ENCODE measurements at regions not wholly inside any gene's neighbourhood (a gene's known extent, or its start where the extent isn't known, plus 50 kb on each side); places are given as distances from the start of the nearest gene placed in this dataset.
"Not testable (repeated sequence)": the region's sequence is repeated elsewhere in the genome, so short reads cannot be mapped to it uniquely, and the experiment has no call there.

DNA sequence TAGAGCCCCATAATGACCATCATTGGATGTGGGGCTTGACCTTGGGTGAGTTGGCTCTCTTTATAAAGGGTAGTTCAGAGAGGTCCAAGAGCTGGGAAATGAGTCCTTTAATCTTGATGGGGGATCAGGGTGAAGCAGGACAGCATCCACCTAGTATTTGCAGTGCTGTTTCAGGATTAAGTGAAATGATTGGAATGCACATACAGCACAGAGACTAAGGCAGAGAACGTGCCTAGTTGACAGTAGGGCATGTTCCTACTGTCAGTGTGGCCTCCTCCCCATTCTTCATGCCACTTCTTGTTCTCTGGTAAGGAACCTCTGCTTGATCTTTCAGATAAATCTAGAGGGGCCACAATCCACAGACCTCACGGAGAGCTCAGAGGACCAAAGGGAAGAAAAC, 78.9 kb downstream of the TRIM43 start:
- TF ChIP-seq, protein P1, sequence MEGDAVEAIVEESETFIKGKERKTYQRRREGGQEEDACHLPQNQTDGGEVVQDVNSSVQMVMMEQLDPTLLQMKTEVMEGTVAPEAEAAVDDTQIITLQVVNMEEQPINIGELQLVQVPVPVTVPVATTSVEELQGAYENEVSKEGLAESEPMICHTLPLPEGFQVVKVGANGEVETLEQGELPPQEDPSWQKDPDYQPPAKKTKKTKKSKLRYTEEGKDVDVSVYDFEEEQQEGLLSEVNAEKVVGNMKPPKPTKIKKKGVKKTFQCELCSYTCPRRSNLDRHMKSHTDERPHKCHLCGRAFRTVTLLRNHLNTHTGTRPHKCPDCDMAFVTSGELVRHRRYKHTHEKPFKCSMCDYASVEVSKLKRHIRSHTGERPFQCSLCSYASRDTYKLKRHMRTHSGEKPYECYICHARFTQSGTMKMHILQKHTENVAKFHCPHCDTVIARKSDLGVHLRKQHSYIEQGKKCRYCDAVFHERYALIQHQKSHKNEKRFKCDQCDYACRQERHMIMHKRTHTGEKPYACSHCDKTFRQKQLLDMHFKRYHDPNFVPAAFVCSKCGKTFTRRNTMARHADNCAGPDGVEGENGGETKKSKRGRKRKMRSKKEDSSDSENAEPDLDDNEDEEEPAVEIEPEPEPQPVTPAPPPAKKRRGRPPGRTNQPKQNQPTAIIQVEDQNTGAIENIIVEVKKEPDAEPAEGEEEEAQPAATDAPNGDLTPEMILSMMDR (conservative IDR thresholded peaks at IDR 0.05; ENCODE audit: low read depth, low read length) = no peak
- H3K4me3 ChIP-seq (ENCODE audit: low read depth, low read length) = no peak overlapping the region
- no peak for DNase-seq (ENCODE audit: low read depth)

DNA sequence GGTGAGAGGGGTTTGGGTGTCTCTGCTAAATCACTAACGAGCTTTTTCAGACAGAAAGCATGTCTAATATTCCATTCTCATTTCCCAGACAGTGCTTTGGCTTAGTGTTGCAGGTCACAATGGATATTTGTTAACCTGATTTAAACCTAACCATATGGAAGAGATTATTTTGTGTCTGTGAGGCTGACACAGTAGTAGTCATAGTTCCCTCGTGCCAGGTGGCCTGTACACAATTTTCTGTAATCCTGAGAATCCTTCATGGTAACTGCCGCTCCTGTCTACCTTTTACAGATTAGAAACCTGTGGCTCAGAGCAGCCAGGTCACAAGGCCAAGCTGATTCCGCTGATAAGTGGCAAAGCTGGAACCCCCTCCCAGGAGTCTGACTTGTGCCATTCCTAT, 79.4 kb downstream of the TRIM43 start:
- not testable (repeated sequence) for DNase-seq (ENCODE audit: low read depth); H3K4me3 ChIP-seq (ENCODE audit: low read depth, low read length)

DNA sequence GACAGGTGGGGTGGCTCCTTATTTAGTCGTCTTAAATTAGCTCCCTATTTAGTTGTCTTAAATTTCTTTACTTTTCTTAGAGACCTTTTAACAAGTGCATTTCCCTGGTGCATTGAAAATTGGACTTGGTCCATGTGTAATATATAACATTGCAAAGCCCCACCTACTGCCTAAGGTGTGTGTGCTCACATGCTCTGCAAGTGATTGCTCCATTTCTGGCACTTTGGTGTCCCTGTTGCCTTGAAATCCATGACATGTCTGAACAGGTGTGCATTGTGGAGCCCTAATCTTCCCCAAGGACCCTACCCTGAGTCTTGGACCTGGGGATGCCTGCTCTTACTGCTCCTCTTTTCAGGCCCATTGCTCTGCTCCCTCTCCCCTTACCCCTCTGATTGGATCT, 80.2 kb downstream of the TRIM43 start:
- H3K4me3 ChIP-seq (ENCODE audit: low read depth, low read length); DNase-seq (ENCODE audit: low read depth): not testable (repeated sequence)

DNA sequence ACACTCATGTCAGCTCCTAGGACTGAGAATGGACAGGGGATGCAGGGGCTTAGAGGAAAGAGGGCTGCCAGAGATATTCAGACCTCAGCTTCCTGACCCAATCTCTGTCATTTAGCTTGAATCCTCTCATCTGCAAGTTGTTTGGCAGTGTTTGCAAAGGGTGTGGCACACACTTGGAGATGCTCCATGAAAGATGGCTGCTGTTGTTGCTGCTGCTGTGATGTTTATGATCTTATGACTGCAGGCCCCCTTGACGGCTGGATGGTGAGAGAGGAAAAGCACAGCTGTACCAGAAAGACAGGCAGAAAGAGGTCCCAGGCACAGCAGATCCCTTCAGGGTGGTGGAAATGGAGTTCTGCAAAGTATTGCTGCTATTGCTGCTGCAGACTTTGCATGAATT, 80.7 kb downstream of the TRIM43 start:
- DNase-seq (ENCODE audit: low read depth); H3K4me3 ChIP-seq (ENCODE audit: low read depth, low read length): not testable (repeated sequence)

DNA sequence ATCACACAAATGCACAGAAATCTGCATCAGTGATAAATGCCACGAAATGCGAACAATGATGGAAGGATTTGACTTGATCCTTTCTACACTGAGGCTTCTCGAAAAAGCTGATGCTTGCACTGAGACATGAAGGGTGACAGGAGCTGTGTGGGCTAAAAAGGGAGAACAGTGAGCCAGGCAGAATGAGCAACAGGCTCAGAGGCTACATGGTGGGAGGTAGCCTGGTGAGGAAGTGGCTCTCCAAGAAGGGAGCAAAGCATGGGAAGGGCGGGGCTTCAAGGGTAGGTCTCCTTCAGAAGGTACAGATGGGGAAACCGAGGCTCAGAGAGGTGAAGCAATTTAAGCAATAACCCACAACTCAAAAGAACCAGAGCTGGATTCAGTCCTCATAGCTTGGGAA, 82.4 kb downstream of the TRIM43 start:
- no peak for DNase-seq (ENCODE audit: low read depth)
- TF ChIP-seq, protein P1 (conservative IDR thresholded peaks at IDR 0.05; ENCODE audit: low read depth, low read length) = no peak

DNA sequence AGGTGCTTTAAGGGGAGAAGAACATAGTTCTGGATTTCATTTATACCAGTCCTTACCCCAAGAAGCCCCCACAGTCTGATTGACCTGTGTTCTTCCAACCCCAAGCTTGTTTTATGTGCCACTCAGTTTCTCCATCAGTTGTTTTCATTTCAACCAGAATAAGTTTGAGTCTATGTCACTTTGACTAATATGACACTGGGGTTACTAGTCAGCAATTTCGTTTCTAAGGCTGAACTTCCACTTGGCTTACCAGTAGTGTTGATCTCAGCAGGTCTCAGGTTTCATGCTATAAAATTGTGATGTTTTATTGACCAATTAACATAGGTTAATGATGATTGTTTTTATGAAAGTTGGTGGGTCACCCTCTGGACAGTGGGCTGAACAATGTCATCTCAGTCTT, 84.8 kb downstream of the TRIM43 start:
- H3K4me3 ChIP-seq (ENCODE audit: low read depth, low read length); DNase-seq (ENCODE audit: low read depth): not testable (repeated sequence)

More for the DNA sequence above, 82.4 kb downstream of the TRIM43 start:
- H3K4me3 ChIP-seq (ENCODE audit: low read depth, low read length) = no peak overlapping the region

DNA sequence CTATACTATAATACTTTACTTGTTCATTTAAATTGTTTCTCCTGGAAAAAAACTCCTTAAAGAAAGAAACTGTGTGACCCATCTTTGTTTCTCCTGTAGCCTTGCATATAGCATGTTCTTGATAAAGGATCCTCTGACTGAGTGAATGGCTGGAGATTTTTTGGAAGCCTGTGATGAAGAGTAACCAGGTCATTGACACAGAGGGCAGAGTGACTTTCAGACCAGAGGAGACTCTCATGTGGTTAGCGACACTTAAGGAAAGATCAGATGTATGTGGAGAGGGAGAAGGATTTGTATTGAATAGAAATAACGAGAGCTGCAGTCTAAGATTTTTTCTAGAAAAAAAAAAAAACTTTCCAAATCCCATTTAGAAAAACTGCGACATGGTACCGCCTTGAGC, 85.5 kb downstream of the TRIM43 start:
- no peak overlapping the region for H3K4me3 ChIP-seq (ENCODE audit: low read depth, low read length)
- DNase-seq (ENCODE audit: low read depth) = no peak
- TF ChIP-seq, protein P1 (conservative IDR thresholded peaks at IDR 0.05; ENCODE audit: low read depth, low read length) = no peak

DNA sequence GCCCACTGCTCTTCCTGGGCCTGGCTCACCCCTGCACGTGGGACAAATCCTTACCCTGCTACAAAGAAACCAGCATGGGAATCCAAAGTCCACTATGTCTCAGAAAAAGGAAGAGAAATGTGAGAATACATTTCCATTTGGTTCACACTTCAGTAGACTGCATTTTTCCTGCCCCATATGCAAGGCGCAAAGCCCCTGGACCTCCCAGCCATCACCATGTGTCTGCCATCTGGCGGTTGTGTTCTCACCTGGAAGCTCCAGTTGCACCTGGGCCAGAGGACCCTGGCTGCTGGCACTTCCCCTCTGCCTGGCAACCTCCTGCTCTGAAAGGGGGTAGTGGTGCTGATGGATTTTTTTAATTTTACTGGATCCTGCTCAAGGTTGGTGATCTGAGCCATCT, 86.0 kb downstream of the TRIM43 start:
- DNase-seq (ENCODE audit: low read depth); H3K4me3 ChIP-seq (ENCODE audit: low read depth, low read length): not testable (repeated sequence)

DNA sequence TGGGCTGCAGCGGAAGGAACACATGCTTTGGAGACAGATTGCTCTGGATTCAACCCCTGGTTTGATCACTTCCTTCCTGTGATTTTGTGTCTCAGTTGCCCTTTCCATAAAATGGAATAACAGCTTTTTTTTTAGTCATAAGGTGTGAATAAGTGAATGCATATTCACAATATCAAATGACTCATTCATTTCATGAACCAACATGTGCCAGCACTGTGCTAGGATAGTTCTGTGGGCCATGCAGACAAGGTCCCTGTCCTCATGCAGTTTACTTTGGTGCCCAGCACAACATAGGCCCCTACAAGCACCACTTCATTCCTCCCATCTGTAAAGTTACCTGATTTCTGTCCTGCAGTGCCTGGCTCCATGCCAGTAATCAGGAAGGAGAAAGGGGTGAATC, 89.4 kb downstream of the TRIM43 start:
- H3K4me3 ChIP-seq (ENCODE audit: low read depth, low read length); DNase-seq (ENCODE audit: low read depth): not testable (repeated sequence)

DNA sequence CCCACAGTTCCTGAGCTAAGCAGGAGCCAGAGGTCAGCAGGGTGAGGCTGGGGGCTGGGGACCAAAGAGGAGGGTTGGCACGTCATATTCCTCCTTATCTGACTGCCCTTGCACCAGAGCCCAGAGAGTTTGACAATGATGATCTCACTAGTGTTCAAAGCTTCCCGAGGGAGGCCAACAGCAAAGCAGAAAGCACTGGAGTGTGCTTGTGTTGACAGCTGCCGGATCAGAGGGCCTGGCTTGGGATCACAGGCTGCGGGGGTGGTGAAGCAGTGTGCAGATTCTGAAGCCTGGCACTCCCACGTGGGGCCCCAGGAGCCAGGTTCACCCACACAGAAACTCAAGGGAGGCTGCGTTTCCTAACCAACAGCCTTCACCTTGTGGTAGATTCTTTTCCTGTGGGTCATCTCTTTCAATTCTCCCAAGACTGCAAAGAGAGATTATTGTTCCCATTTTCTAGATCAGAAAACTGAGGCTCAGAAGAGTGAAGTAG, 89.8 kb downstream of the TRIM43 start:
- peak; percentile 57 for DNase-seq (ENCODE audit: low read depth)
- not testable (repeated sequence) for H3K4me3 ChIP-seq (ENCODE audit: low read depth, low read length)

DNA sequence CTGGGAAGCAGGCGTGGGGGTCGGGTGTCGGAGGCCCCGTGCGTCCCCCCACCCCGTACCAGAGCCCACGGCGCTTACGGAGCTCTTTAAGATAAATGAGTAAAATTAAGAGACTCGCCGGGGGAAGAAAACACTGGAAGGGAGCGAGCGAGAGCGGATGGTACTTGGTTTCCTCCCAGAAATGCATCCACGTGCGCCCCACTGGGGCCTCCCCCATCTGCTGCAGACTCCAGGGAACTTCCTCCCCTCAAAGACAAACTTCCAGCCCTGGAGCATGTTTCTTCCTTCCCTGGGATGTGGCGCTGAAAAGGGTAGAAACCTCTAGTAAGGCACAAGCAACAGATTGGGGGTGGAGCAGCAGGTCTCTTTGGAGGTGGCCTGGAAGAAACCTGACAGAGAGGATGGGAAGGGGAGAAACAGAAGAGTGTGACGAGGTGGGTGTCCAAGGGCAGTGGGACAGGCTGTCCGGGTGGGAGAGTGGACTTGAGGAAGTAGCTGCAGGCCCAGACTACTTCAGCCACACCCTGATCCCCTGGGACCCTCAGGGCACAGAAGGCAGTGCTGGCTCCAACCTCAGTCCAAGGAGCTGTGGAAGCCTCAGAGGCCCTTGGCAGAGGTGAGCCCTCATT, 91.2 kb downstream of the TRIM43 start:
- peak overlapping the region; percentile 51 for H3K4me3 ChIP-seq (ENCODE audit: low read depth, low read length)
- not testable (repeated sequence) for DNase-seq (ENCODE audit: low read depth)

DNA sequence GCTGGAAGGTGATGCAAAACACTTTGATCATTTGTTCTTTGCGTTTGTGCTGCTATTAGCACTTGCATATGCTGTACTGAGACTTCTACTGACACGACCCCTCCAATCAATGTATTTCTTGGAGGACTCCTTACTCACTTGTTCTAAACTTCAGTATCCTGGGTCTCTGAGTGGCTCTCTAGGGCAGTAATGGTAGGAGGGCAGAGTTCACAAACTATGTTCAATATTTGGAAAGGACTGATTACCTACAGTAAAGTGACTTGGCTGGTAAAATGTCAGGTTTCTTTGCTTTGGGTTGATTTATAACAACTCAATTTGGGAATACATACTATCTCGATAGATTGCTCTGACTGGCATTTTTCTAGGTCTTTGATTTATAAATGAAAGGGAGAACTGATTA, 93.7 kb downstream of the TRIM43 start:
- TF ChIP-seq, protein P1 (conservative IDR thresholded peaks at IDR 0.05; ENCODE audit: low read depth, low read length) = no peak
- no peak for DNase-seq (ENCODE audit: low read depth)
- no peak overlapping the region for H3K4me3 ChIP-seq (ENCODE audit: low read depth, low read length)

DNA sequence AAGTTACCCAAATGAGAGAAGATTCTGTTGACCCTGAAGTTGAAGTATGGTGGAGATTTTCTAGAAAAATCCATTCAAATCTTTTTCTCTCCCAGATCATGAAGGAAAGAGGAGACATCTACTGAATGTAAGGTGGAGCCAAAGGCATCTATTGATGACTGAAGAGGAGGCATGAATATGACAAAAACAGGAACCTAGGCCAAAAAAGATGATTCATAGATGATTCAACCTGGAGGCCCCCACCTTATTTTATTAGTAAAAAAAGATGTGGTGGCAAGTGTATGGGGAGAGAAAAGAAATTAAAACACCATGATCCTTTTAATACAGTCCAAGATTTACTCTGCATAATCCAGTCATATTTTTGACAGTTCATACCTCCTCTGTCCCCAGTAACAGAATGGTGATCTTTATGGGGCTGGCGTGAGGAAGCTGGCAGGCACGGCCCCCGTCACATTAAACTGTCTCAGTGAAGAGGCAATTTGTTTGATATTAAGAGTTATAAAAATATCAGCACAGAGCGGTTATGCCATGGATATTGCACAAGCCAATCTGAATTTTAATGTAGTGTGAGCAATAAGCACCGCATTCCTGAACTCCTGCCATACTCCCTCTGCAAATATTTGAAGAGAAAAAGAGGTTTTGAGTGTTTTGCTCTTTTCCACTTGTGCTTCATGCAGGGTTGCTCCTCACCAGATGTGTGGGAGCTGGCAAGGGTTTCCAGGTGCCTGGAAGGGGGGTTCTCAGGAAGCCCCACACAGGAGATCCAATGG, 94.4 kb downstream of the TRIM43 start:
- DNase-seq (ENCODE audit: low read depth); H3K4me3 ChIP-seq (ENCODE audit: low read depth, low read length): not testable (repeated sequence)

DNA sequence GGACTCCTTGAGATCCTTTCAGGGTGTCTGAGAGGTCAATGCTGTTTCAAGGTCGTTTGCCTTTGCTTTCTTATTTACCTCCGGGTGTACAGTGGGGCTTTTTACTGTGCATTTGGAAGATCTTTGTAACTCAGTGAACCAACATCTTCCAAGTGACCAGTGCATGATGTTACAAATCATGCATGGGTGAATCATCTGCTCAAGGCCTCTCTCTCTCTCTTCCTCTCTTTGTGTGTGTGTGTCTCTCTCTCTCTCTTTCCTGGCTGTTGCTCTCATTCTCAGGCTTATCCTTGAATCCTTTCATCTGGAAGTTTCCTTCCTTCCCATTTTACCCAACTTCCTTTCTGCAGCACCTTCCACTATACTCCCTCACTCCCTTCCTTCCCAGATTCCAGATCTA, 96.1 kb downstream of the TRIM43 start:
- DNase-seq (ENCODE audit: low read depth) = peak; percentile 63
- H3K4me3 ChIP-seq (ENCODE audit: low read depth, low read length) = not testable (repeated sequence)

Measured in epithelial cell of proximal tubule (primary cell).